BLaER1 (cell line): ENCODE measurements at regions not wholly inside any gene's neighbourhood (a gene's known extent, or its start where the extent isn't known, plus 50 kb on each side); places are given as distances from the start of the nearest gene placed in this dataset.

ENCODE experiments used
- H3K27ac ChIP-seq: shearing (Covaris generic); formaldehyde crosslinking; 2 replicates; pipeline ENCODE4 v1.8.1; 2022
- H3K27me3 ChIP-seq: shearing (Covaris generic); formaldehyde crosslinking; 2 replicates; pipeline ENCODE4 v1.8.1; 2022
- H3K36me3 ChIP-seq: shearing (Covaris generic); formaldehyde crosslinking; 2 replicates; pipeline ENCODE4 v1.8.1; 2022
- H3K4me1 ChIP-seq: shearing (Covaris generic); formaldehyde crosslinking; 2 replicates; pipeline ENCODE4 v1.8.1; 2022
- H3K4me2 ChIP-seq: shearing (Covaris generic); formaldehyde crosslinking; 2 replicates; pipeline ENCODE4 v1.8.1; 2022
- H3K4me3 ChIP-seq: shearing (Covaris generic); formaldehyde crosslinking; 2 replicates; pipeline ENCODE4 v1.8.1; 2022
- H3K9ac ChIP-seq: shearing (Covaris generic); formaldehyde crosslinking; 2 replicates; pipeline ENCODE4 v1.8.1; 2022
- H3K9me3 ChIP-seq: shearing (Covaris generic); formaldehyde crosslinking; 2 replicates; pipeline ENCODE4 v1.8.1; 2022
- H4K20me1 ChIP-seq: shearing (Covaris generic); formaldehyde crosslinking; 2 replicates; pipeline ENCODE4 v1.8.1; 2022
- Cebpa-rat ChIP-seq: shearing (Covaris generic); IDR thresholded peaks from 2 replicates; pipeline ENCODE4 v1.8.1; 2022

- H3K4me3 ChIP-seq = no peak overlapping the region
- H3K27me3 ChIP-seq = no peaks in the 10 kb centered on the region
- H3K36me3 ChIP-seq = no peaks in the 10 kb centered on the region
- no peaks in the 10 kb centered on the region for H3K9me3 ChIP-seq
- no peaks in the 10 kb centered on the region for H4K20me1 ChIP-seq
- H3K4me1 ChIP-seq = peaks cover 10% of the 10 kb centered on the region; the same call in 1 of the 2 replicates
- H3K4me2 ChIP-seq = peak overlapping the region; percentile 49; the same call in 1 of the 2 replicates
- no peak for TF ChIP-seq Cebpa-rat
- H3K27ac ChIP-seq = no peak overlapping the region
- no peak overlapping the region for H3K9ac ChIP-seq
Measured at GRCh38 chr12:43294916-43295315, 257.1 kb downstream of the ADAMTS20 start.

GRCh38 chr12:43294147-43294546 lies 257.9 kb downstream of the ADAMTS20 start:
- no peak for TF ChIP-seq Cebpa-rat
- Histone ChIP-seq H4K20me1 (no peaks in the 10 kb centered on the region), H3K27ac (no peak overlapping the region), H3K9me3 (no peaks in the 10 kb centered on the region), H3K4me2 (no peak overlapping the region), H3K36me3 (no peaks in the 10 kb centered on the region), H3K9ac (no peak overlapping the region), H3K27me3 (no peaks in the 10 kb centered on the region), H3K4me1 (peaks cover 10% of the 10 kb centered on the region; the same call in 1 of the 2 replicates), H3K4me3 (no peak overlapping the region)

GRCh38 chr12:43293396-43293795 lies 258.6 kb downstream of the ADAMTS20 start:
- H4K20me1 ChIP-seq = no peaks in the 10 kb centered on the region
- H3K9me3 ChIP-seq = no peaks in the 10 kb centered on the region
- H3K9ac ChIP-seq = no peak overlapping the region
- TF ChIP-seq Cebpa-rat = no peak
- no peak overlapping the region for H3K27ac ChIP-seq
- no peak overlapping the region for H3K4me3 ChIP-seq
- no peak overlapping the region for H3K4me2 ChIP-seq
- peaks cover 10% of the 10 kb centered on the region; the same call in 1 of the 2 replicates for H3K4me1 ChIP-seq
- no peaks in the 10 kb centered on the region for H3K36me3 ChIP-seq
- H3K27me3 ChIP-seq = no peaks in the 10 kb centered on the region

- no peaks in the 10 kb centered on the region for H3K9me3 ChIP-seq
- no peak overlapping the region for H3K4me3 ChIP-seq
- H3K9ac ChIP-seq = no peak overlapping the region
- no peak overlapping the region for H3K27ac ChIP-seq
- H4K20me1 ChIP-seq = no peaks in the 10 kb centered on the region
- H3K36me3 ChIP-seq = no peaks in the 10 kb centered on the region
- H3K4me2 ChIP-seq = no peak overlapping the region
- H3K4me1 ChIP-seq = peaks cover 10% of the 10 kb centered on the region; the same call in 1 of the 2 replicates
- no peaks in the 10 kb centered on the region for H3K27me3 ChIP-seq
- TF ChIP-seq Cebpa-rat = no peak
Measured at GRCh38 chr12:43292699-43293098, 259.3 kb downstream of the ADAMTS20 start.

- H3K4me2 ChIP-seq = no peak overlapping the region
- H3K27ac ChIP-seq = no peak overlapping the region
- no peaks in the 10 kb centered on the region for H3K36me3 ChIP-seq
- H3K27me3 ChIP-seq = no peaks in the 10 kb centered on the region
- H3K9ac ChIP-seq = no peak overlapping the region
- TF ChIP-seq Cebpa-rat = no peak
- peaks cover 10% of the 10 kb centered on the region; the same call in 1 of the 2 replicates for H3K4me1 ChIP-seq
- H4K20me1 ChIP-seq = no peaks in the 10 kb centered on the region
- H3K4me3 ChIP-seq = no peak overlapping the region
- H3K9me3 ChIP-seq = no peaks in the 10 kb centered on the region
Measured at GRCh38 chr12:43291516-43291915, 260.5 kb downstream of the ADAMTS20 start.

- peaks cover 10% of the 10 kb centered on the region; the same call in 1 of the 2 replicates for H3K4me1 ChIP-seq
- H3K36me3 ChIP-seq = no peaks in the 10 kb centered on the region
- no peak overlapping the region for H3K4me2 ChIP-seq
- no peaks in the 10 kb centered on the region for H4K20me1 ChIP-seq
- no peak overlapping the region for H3K27ac ChIP-seq
- H3K4me3 ChIP-seq = no peak overlapping the region
- no peak overlapping the region for H3K9ac ChIP-seq
- no peaks in the 10 kb centered on the region for H3K27me3 ChIP-seq
- H3K9me3 ChIP-seq = no peaks in the 10 kb centered on the region
- no peak for TF ChIP-seq Cebpa-rat
Measured at GRCh38 chr12:43290836-43291235, 261.2 kb downstream of the ADAMTS20 start.

GRCh38 chr12:43289426-43289801 lies 262.6 kb downstream of the ADAMTS20 start:
- no peak overlapping the region for H3K9ac ChIP-seq
- no peaks in the 10 kb centered on the region for H3K27me3 ChIP-seq
- no peak for TF ChIP-seq Cebpa-rat
- no peaks in the 10 kb centered on the region for H4K20me1 ChIP-seq
- H3K4me2 ChIP-seq = no peak overlapping the region
- H3K36me3 ChIP-seq = no peaks in the 10 kb centered on the region
- no peaks in the 10 kb centered on the region for H3K9me3 ChIP-seq
- H3K4me3 ChIP-seq = no peak overlapping the region
- H3K27ac ChIP-seq = no peak overlapping the region
- 0 out of 2 replicates have a peak, but pooled peaks cover under 1% of the 10 kb centered on the region for H3K4me1 ChIP-seq

GRCh38 chr12:43288671-43289425 lies 263.2 kb downstream of the ADAMTS20 start:
- no peaks in the 10 kb centered on the region for H3K4me1 ChIP-seq
- no peaks in the 10 kb centered on the region for H3K9me3 ChIP-seq
- H4K20me1 ChIP-seq = no peaks in the 10 kb centered on the region
- H3K27me3 ChIP-seq = no peaks in the 10 kb centered on the region
- H3K4me3 ChIP-seq = no peak overlapping the region
- no peak overlapping the region for H3K27ac ChIP-seq
- no peak overlapping the region for H3K4me2 ChIP-seq
- no peak overlapping the region for H3K9ac ChIP-seq
- no peaks in the 10 kb centered on the region for H3K36me3 ChIP-seq
- no peak for TF ChIP-seq Cebpa-rat

- Histone ChIP-seq H3K36me3 (no peaks in the 10 kb centered on the region), H3K4me2 (no peak overlapping the region), H3K4me1 (no peaks in the 10 kb centered on the region), H3K27me3 (no peaks in the 10 kb centered on the region), H3K4me3 (no peak overlapping the region), H3K27ac (no peak overlapping the region), H4K20me1 (no peaks in the 10 kb centered on the region), H3K9me3 (no peaks in the 10 kb centered on the region), H3K9ac (no peak overlapping the region)
- TF ChIP-seq Cebpa-rat = no peak
Measured at GRCh38 chr12:43287706-43288383, 264.2 kb downstream of the ADAMTS20 start.

- no peak overlapping the region for H3K9ac ChIP-seq
- no peak overlapping the region for H3K4me3 ChIP-seq
- no peak overlapping the region for H3K4me2 ChIP-seq
- TF ChIP-seq Cebpa-rat = no peak
- no peaks in the 10 kb centered on the region for H3K27me3 ChIP-seq
- H3K27ac ChIP-seq = no peak overlapping the region
- H3K36me3 ChIP-seq = no peaks in the 10 kb centered on the region
- H3K4me1 ChIP-seq = no peaks in the 10 kb centered on the region
- H4K20me1 ChIP-seq = no peaks in the 10 kb centered on the region
- no peaks in the 10 kb centered on the region for H3K9me3 ChIP-seq
Measured at GRCh38 chr12:43286986-43287385, 265.0 kb downstream of the ADAMTS20 start.
